B cell (primary cell): ENCODE measurements at regions not wholly inside any gene's neighbourhood (a gene's known extent, or its start where the extent isn't known, plus 50 kb on each side); places are given as distances from the start of the nearest gene placed in this dataset.

Experiments used
- CTCF ChIP-seq: fragments of 200-600 bp; IDR thresholded peaks from one replicate; pipeline ENCODE4 v1.8.0; 2022; ENCODE audit warnings: antibody characterized with exemption, mild to moderate bottlenecking
- EZH2 ChIP-seq: IDR thresholded peaks from 2 replicates; pipeline ENCODE4 v1.6.1; 2012; ENCODE audit warnings: borderline replicate concordance, low read depth, mild to moderate bottlenecking, moderate library complexity, low read length; ENCODE audit not compliant: insufficient read depth, poor library complexity, severe bottlenecking

DNA sequence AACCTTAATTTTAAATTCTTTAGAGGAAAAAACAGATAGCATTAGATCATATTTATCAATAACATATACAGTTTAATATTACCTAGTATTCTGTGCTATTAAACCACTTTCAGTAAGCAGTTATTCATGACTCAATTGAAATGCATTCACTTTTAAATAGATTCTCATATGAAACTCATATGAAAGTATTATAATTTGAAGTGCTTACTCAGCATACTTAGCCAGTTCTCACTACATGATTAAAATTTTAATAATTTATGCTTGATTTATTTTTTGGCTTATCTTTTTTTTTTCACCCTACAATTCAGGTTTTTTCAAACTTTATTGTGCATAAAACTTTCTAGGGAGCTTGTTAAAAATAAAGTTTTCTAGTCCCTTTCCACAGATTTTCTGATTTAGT lies 694.9 kb upstream of the CDH9 start:
- no peak for TF ChIP-seq CTCF
- TF ChIP-seq EZH2, result no peak
